CD4-positive, alpha-beta T cell treated with Interferon gamma for 1 hour (primary cell): ENCODE measurements at regions not wholly inside any gene's neighbourhood (a gene's known extent, or its start where the extent isn't known, plus 50 kb on each side); places are given as distances from the start of the nearest gene placed in this dataset.
"Not testable (repeated sequence)": the region's sequence is repeated elsewhere in the genome, so short reads cannot be mapped to it uniquely, and the experiment has no call there.

Experiments used
- DNase-seq: peaks from one replicate; pipeline ENCODE4 v3.0.0-alpha.2; 2020

DNA sequence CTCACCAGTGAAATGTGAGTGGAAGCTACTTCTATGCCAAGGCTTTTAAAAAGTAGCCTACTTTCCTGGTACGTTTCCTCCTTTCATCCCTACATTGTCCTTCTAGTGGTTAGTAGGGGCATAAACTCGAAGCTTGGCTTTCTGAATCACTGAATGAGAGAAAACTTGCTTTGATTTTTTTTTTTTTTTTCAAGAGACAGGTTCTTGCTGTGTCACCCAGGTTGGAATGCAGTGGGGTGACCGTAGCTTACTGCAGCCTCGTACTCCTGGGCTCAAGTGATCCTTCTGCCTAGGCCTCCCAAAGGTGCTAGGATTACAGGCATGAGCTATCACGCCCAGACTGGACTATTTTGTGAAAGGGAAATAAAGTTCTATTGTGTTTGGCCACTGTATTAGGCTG, 89.1 kb upstream of the IGFBP7 start:
- DNase-seq = no peak

DNA sequence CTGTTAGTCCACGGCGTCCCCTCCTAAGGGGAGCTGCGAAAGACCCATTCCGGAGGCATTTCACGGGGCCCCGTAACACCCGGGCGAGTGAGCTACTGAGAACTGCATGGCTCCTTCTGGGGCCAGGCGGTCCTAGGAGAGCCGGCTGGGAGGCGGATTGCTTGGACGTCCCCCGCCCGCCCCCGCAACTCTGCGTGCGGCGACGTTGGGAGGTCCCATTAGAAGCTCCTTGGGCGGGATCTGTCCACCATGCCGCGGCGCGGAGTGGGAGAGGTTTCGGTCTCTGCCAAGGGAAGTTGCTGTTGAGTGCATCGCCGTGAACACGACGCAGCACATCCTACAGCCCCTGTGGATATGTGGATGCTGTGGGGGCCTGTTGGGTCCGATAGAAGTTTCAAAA, 85.4 kb upstream of the IGFBP7 start:
- no peak for DNase-seq

DNA sequence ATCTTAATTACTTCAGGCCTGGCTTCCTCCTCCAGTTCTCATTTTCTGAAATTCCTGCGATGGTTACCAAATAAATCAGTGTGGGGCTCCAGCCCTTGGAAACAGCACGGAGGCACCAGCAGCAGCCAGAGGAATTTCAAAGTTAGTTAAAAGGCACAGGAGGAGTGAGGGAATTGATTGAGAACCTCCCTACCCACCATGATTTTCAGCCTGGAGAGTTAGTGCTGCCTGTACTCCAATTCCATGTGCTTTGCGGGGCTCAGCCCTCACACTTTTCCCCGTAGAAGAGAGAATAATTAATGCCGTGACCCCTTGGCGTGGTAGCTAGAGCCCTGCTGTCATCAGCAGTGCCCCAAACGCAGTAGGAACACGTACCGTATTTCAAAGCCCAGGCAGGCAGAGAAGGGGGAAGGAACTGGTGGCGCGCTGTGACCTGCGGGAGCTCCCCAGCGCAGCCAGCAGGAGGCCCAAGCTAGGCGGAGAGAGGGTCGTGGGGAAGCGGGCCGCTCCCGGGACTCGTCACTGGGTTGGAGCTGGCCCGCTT, 84.0 kb upstream of the IGFBP7 start:
- no peak for DNase-seq

DNA sequence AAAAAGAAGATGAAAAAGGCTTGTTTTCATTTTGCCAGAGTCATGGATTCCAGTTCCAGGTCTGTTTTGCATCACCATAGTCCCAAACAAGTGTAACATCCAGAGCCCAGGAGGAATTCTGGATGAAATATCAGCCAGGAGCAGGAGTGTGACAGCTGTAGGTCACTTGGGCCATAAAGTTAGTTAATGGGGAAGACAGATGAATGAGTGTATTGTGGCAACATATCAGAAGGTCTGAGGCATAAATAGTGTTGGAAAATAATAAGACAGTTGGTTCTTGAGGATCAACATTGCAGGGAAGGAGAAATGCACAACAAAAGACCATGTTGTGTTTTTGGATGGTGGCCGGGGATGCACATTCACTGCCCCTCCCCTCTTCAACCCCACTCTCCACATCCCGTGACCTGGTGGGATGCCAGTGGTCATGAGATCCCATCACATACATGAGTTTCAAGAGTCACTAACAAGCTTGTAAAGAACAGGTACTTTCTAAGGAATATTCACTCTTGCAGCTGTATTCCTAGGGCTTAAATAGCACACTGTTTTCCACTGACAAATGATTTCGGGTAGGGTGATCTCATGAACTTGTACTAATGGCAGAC, 83.1 kb upstream of the IGFBP7 start:
- DNase-seq = no peak

DNA sequence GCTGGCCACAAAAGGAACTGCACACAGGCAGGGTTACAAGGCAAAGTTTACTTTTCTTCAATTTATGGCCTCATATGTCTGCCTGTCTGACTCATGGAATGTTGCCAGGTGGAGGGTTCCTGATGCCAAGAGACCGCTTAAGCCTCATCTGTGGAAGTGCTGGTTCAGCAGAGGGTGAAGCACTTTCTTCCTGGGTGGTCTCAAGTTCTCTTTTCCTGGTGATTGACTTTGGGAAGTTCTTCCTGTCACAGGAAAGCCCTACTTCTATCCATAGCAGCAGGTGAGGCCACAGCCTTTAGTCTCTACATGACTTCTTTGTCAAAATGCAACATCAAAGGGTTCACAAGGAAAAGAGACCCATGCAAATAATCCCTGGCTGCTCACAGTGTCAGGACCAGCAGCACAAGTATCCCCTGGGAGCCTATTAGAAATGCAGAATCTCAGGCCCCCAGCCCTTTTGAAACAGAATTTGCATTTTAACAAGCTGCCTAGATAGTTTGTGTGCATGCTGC, 81.4 kb upstream of the IGFBP7 start:
- no peak for DNase-seq

DNA sequence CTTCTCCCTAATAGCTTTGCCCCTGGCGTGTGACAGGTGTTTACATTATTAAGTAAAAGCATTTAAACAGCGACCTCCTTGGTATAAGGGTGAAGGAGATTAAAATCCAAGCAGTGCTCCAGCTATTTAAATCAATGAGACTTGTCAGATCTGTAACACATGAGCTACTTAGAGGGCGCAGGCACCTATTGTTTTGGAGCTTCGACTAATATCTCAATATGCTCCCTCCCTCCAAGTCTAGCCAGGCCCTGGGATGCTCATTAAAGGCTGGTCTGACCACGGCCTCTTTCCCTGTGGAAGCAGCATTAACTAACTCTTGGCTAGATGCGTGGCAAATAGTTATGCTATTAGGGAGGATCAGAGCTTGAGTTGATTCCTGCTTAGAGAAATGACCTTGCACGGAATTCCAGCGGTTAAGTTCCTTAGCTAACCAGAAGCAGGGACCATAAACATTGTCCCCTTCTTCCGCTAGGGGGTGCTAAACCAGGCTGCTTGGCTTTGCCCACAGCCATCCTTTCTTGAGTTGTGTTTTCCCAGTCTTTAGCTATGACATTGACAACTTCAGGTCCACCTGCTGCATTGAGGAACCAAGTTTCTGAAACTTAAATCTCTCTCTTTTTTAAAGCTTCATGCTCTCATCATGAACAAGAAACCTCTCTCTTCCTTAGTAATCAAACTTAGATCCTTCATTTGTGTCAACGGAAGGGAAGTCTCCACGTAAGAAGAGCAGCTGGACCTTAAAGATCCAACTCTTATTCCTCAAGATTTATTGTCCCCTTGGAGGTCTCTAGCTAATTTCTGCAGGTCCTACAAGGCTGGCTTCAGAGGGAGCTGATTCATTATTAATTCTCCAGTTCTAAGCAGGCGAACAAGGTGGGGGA, 80.7 kb upstream of the IGFBP7 start:
- DNase-seq = no peak

DNA sequence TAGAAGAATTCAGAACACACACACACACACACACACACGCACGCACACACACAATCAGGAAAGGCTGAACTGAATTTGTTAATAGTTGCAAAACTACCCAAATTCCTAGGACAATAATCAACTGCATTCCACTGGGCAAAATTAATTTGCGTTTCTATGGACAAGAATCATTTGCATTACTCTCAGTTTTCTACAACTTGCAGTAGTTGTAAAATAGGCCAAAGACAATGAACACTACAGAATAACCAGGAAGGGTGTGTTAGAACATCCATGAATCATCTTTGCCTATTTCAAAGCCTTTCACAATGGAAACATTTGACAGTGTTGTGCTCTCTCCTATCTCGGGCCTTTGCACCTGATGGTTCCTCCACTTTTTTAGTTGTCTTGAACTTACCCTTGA, 77.1 kb upstream of the IGFBP7 start:
- no peak for DNase-seq

DNA sequence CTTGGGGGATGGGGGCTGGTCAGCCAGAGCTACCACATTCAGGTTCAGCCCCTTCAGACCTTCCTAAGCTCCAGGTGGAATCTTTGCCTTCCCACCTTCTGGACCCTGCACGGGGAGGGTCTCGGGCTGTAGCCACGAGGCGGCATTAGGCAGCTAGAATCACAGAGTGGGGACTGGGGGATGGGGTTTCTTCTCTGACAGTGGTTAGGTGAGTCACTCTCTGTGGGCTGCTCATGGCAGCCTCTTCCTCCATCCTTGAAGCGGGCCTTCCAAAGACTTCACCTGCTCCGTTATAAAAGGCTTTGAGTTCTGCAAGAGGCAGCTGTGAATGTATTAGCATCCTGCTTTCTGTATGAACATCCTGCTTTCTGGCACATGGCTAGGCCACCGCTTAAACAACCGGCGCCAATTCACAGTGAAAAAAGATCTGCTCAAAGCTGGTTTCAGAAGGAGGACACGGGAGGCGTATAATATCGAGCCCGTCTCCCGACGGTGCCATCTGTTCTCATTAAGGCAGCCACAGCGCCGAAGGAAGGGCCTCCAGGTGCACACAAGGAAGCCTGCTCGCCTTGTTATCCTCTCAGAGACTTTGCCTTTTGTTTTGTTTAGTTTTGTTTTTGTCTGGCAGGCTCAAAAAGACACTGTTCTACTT, 74.3 kb upstream of the IGFBP7 start:
- DNase-seq = no peak

DNA sequence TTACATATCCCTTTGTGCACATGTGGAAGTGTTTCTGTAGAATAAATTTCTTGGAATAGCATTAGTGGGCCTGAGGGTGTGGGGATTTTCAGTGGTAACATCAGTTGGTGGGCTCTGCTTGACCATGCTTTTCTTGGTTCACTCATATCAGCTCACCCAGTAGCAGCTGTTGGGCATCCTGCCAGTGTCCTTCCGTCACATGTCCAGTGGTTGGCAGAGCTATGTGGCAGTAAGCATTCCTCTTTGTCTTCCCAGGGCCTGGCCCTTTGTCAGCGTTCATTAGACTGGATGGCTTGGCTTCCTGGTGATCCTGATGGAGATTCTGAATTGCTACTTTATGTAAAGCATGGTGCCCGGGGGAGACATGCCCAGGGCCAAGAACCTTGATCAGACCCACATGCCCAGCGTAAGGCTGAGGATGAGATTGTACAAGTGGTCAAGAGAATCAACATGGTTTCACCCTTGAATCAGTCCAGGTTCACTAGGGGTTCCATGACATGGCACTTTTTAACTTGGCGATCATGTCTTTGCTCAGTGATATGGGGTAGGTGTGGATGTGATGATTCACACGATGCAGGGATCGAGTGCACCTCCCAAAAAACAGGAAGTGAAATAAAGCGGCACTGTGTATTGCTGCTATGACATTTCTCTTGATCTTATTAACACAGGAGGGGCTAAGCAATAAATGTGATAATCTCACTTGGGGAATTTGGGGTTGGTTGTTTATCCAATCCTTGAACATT, 72.1 kb upstream of the IGFBP7 start:
- DNase-seq = no peak

DNA sequence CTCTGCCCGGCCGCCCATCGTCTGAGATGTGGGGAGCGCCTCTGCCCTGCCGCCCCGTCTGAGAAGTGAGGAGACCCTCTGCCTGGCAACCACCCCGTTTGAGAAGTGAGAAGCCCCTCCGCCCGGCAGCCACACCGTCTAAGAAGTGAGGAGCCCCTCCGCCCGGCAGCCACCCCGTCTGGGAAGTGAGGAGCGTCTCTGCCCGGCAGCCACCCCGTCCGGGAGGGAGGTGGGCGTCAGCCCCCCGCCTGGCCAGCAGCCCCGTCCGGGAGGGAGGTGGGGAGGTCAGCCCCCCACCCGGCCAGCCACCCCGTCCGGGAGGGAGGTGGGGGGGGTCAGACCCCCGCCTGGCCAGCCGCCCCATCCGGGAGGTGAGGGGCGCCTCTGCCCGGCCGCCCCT, 63.0 kb upstream of the IGFBP7 start:
- DNase-seq = not testable (repeated sequence)

DNA sequence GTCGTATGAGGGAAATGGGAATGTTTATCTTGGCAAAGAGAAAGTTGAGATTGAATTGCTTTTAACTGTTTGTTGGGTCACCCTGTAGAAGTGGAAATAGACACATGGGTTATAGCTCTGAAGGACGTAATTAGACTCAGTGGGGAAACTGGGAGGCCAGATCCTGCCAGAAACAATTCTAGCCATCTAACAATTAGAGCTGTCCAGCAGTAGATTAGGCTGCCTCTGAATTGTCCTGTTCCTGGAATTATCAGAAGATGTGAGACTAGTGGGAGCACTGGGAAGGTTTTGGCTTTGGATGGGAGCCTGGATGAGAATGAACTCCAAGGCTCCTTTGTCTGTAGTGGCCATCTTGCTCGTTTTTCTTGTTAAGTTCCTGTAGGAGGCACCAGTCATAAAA, 61.9 kb upstream of the IGFBP7 start:
- DNase-seq = no peak

DNA sequence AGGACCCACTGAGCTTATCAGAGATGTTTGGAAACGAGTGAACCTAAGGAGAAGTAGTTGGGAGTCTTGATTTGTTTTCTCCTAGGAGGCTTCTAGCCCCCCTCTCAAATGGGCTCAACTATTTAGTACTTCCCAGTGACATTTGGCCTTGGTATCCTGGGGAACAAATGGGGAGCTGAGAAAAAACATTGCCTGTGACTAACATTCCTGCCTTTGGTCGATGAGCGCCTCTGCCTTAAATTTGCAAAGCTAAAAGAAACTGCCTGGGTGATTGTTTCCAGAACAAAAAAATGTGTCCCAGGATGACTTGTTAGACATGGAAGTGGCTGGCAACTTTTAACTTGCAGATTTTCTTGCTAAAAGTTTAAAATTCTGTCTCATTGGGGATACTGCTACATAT, 58.8 kb upstream of the IGFBP7 start:
- DNase-seq = no peak

DNA sequence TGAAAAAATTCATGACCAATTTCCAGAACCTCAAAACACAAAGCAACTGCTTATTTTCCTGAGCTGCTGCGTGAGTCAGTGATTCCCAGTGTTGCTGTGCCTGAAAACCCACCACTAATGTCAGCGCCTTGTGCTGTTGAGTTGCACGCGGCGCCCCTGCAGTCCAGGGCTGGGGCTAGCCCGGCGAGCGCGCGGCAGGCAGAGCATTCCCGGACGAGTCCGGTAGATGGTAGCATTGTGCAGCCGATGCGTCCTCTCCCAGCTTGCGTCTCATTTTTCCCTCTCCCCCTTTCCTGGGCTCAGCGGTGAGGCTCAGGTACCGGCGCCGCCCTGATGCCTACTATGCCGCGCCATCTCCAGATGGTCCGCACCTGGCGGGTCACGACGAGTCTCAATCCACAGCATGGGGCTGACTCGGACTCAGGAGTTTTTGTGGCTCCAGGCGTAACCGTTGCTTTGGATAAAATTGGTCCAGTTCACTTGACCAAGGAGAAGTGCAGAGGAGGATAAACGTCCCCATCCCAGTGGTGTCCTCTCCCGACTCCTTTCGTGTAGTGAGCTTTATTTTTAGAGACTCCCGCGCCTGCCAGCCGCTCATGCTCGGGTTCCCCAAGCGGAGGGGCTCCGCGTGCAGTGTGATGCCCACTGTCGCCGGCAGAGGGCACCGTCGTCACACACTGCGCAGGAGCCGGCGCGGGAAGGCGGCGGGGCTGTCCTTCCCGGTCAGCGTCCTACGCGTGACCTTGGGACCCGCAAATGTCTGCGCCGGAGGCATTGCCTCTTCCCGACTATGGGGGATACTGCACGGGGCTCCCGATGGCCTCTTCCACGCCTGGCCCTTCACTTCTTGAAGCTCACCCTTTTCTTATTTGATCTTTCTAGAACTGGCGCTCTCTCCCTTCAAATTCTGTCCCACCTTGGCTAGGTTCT, 53.6 kb upstream of the IGFBP7 start:
- peak; percentile 49 for DNase-seq

DNA sequence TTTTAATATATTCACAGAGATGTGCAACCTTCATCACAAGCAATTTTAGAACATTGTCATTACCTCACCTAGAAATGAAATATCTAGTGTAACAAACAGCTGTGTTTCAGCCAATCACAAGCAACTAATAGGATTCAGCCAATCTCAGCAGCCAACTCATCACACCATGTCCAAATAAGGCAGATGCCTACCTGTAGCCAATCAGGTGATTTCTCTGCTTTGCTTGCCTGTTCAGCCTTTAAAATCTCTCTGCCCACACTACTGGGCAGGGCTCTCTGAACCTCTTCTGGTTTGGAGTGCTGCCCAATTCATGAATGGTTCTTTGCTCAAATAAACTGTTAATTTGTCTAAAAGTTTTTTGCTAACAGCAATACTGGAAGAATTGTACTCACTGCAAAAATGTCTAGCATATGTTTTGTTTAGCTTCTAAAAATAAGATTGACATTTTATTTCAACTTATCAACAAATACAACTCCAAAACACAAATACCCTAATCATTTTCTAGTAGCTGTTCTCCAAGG, 52.4 kb upstream of the IGFBP7 start:
- DNase-seq = no peak
